ENCODE measurements at regions not wholly inside any gene's neighbourhood (a gene's known extent, or its start where the extent isn't known, plus 50 kb on each side); places are given as distances from the start of the nearest gene placed in this dataset.

GRCh38 chr6:169323221-169323620 lies 69.6 kb upstream of the THBS2 start:
- no peak for TF ChIP-seq BACH1 (IDR thresholded peaks at IDR 0.05; ENCODE audit: borderline replicate concordance)
- TF ChIP-seq ZSCAN29 (IDR thresholded peaks at IDR 0.05), result no peak
- TF ChIP-seq JUND (IDR thresholded peaks at IDR 0.05; ENCODE audit: low read depth, low read length), result no peak
- no peak for TF ChIP-seq CTCF (IDR thresholded peaks at IDR 0.05 in 2 of 3, conservative IDR thresholded peaks at IDR 0.05 in 1 of 3; ENCODE audit: control insufficient read depth in 2 of 3, extremely low read depth in 1 of 3, insufficient read depth in 1 of 3, low read depth in 3 of 3, low read length in 3 of 3)
- TF ChIP-seq CHD1 (IDR thresholded peaks at IDR 0.05; ENCODE audit: low read depth, low read length), result no peak
- no peak for TF ChIP-seq EZH2 (IDR thresholded peaks at IDR 0.05; ENCODE audit: borderline replicate concordance, control insufficient read depth, low read depth, low read length)
- TF ChIP-seq POLR2AphosphoS5 (IDR thresholded peaks at IDR 0.05; ENCODE audit: low read length), result no peak
- TF ChIP-seq SREBF2 (IDR thresholded peaks at IDR 0.05; ENCODE audit: low read length), result no peak
- no peak for TF ChIP-seq EGR1 (IDR thresholded peaks at IDR 0.05; ENCODE audit: borderline replicate concordance in 1 of 2, low read depth in 2 of 2, low read length in 2 of 2)
- TF ChIP-seq MLLT1 (IDR thresholded peaks at IDR 0.05), result no peak
- no peak for TF ChIP-seq PRDM15 (CRISPR knock-in tag; IDR thresholded peaks at IDR 0.05)
- no peak for TF ChIP-seq SRF (IDR thresholded peaks at IDR 0.05; ENCODE audit: low read depth in 2 of 2, low read length in 2 of 2)
- no peak for TF ChIP-seq RCOR1 (conservative IDR thresholded peaks at IDR 0.05; ENCODE audit: low read depth, low read length)
- TF ChIP-seq MAX (IDR thresholded peaks at IDR 0.05; ENCODE audit: low read depth, low read length), result no peak
